IMR-90 (cell line): ENCODE measurements at regions not wholly inside any gene's neighbourhood (a gene's known extent, or its start where the extent isn't known, plus 50 kb on each side); places are given as distances from the start of the nearest gene placed in this dataset.

Source experiments
- CTCF ChIP-seq: conservative IDR thresholded peaks from 2 replicates; pipeline ENCODE4 v1.5.1; 2012; ENCODE audit warnings: mild to moderate bottlenecking, low read depth, low read length, improper control_type of control experiment
- RAD21 ChIP-seq: IDR thresholded peaks from 2 replicates; pipeline ENCODE4 v1.6.1; 2012; ENCODE audit warnings: low read length, improper control_type of control experiment

GRCh38 chr1:19009882-19010321, 53.4 kb upstream of the IFFO2 start:
- TF ChIP-seq CTCF, result no peak
- no peak for TF ChIP-seq RAD21
